GM18507 (cell line): ENCODE measurements at regions not wholly inside any gene's neighbourhood (a gene's known extent, or its start where the extent isn't known, plus 50 kb on each side); places are given as distances from the start of the nearest gene placed in this dataset.
A peak's percentile ranks its signal among the peaks of the same experiment; 100 is the strongest.

ENCODE experiments used
- DNase-seq: peaks from one replicate; pipeline ENCODE4 v3.0.0; 2011; ENCODE audit warnings: low read depth; ENCODE audit not compliant: insufficient read length; ENCODE audit errors: extremely low spot score
- FAIRE-seq: peaks from 2 replicates; lab custom pipeline; 2011; peaks lifted over from hg19 to GRCh38; lab: Jason Lieb, UNC

GRCh38 chr13:78372581-78372980 lies 230.8 kb downstream of the POU4F1 start:
- FAIRE-seq: no peak
- no peak for DNase-seq

GRCh38 chr13:78370231-78370630 lies 233.1 kb downstream of the POU4F1 start:
- DNase-seq (no peak), FAIRE-seq (no peak)

- FAIRE-seq (no peak), DNase-seq (no peak)
Observed at GRCh38 chr13:78364711-78365110, 238.6 kb downstream of the POU4F1 start.

- peak; percentile 21 for FAIRE-seq
Observed at GRCh38 chr13:78341032-78341431, 262.3 kb downstream of the POU4F1 start.

GRCh38 chr13:78339927-78340326 lies 263.4 kb downstream of the POU4F1 start:
- no peak for FAIRE-seq
- no peak for DNase-seq

More at GRCh38 chr13:78341032-78341431, 262.3 kb downstream of the POU4F1 start:
- DNase-seq: no peak

GRCh38 chr13:78334059-78334458 lies 269.3 kb downstream of the POU4F1 start:
- DNase-seq: no peak

GRCh38 chr13:78326633-78327032 lies 276.7 kb downstream of the POU4F1 start:
- no peak for DNase-seq
- no peak for FAIRE-seq

More at GRCh38 chr13:78334059-78334458, 269.3 kb downstream of the POU4F1 start:
- no peak for FAIRE-seq

GRCh38 chr13:78325585-78325984 lies 277.8 kb downstream of the POU4F1 start:
- FAIRE-seq (no peak), DNase-seq (no peak)

- no peak for FAIRE-seq
- DNase-seq: no peak
Observed at GRCh38 chr13:78323848-78324247, 279.5 kb downstream of the POU4F1 start.

- FAIRE-seq: no peak
- no peak for DNase-seq
Observed at GRCh38 chr13:78323040-78323439, 280.3 kb downstream of the POU4F1 start.

GRCh38 chr13:78319101-78319627 lies 284.2 kb downstream of the POU4F1 start:
- DNase-seq (no peak), FAIRE-seq (no peak)

- no peak for FAIRE-seq
- DNase-seq: no peak
Observed at GRCh38 chr13:78317030-78317429, 286.3 kb downstream of the POU4F1 start.

- FAIRE-seq: peak; percentile 71
Observed at GRCh38 chr13:78309497-78310180, 293.7 kb downstream of the POU4F1 start.

GRCh38 chr13:78306519-78307206 lies 296.7 kb downstream of the POU4F1 start:
- DNase-seq: no peak

More at GRCh38 chr13:78309497-78310180, 293.7 kb downstream of the POU4F1 start:
- DNase-seq: no peak

GRCh38 chr13:78305171-78305570 lies 298.2 kb downstream of the POU4F1 start:
- DNase-seq: no peak
- no peak for FAIRE-seq

More at GRCh38 chr13:78306519-78307206, 296.7 kb downstream of the POU4F1 start:
- FAIRE-seq: no peak

GRCh38 chr13:78299832-78300623 lies 303.3 kb downstream of the POU4F1 start:
- DNase-seq: no peak
- peak; percentile 46 for FAIRE-seq

- DNase-seq: no peak
Observed at GRCh38 chr13:78298657-78299056, 304.7 kb downstream of the POU4F1 start.

GRCh38 chr13:78286748-78287147 lies 316.6 kb downstream of the POU4F1 start:
- FAIRE-seq: no peak

More at GRCh38 chr13:78298657-78299056, 304.7 kb downstream of the POU4F1 start:
- FAIRE-seq: no peak

GRCh38 chr13:78265098-78265497 lies 338.3 kb downstream of the POU4F1 start:
- DNase-seq: no peak
- FAIRE-seq: no peak

More at GRCh38 chr13:78286748-78287147, 316.6 kb downstream of the POU4F1 start:
- no peak for DNase-seq

GRCh38 chr13:78258304-78258703 lies 339.7 kb upstream of the EDNRB start:
- DNase-seq: no peak

More at GRCh38 chr13:78258304-78258703, 339.7 kb upstream of the EDNRB start:
- no peak for FAIRE-seq
